Mesendoderm (in vitro differentiated cells): ENCODE measurements at regions not wholly inside any gene's neighbourhood (a gene's known extent, or its start where the extent isn't known, plus 50 kb on each side); places are given as distances from the start of the nearest gene placed in this dataset.

Experiments used
- DNase-seq: peaks from one replicate; pipeline ENCODE4 v3.0.0; 2013
- H2AK5ac ChIP-seq: 2 replicates; pipeline ENCODE4 v1.6.1; 2013; ENCODE audit warnings: low read length, inconsistent platforms
- H2BK120ac ChIP-seq: 2 replicates; pipeline ENCODE4 v1.6.1; 2013; ENCODE audit warnings: low read depth, mild to moderate bottlenecking, low read length, moderate library complexity, mixed read lengths
- H2BK15ac ChIP-seq: replicated peaks from 2 replicates; pipeline ENCODE4 v1.6.1; 2013; ENCODE audit warnings: low read depth, mild to moderate bottlenecking, moderate library complexity
- H2BK5ac ChIP-seq: 2 replicates; pipeline ENCODE4 v1.6.1; 2013; ENCODE audit warnings: low read length, inconsistent platforms
- H3K18ac ChIP-seq: 2 replicates; pipeline ENCODE4 v1.6.1; 2013; ENCODE audit warnings: mild to moderate bottlenecking, low read length, mixed read lengths
- H3K23ac ChIP-seq: one replicate; pipeline ENCODE4 v1.6.1; 2013; ENCODE audit warnings: low read length
- H3K27ac ChIP-seq: 2 replicates; pipeline ENCODE4 v1.5.1; 2013; ENCODE audit warnings: low read depth, mild to moderate bottlenecking, inconsistent platforms, low read length, moderate library complexity
- H3K27me3 ChIP-seq: 2 replicates; pipeline ENCODE4 v1.6.1; 2013; ENCODE audit warnings: low read length, control low read depth, mild to moderate bottlenecking, inconsistent platforms; ENCODE audit not compliant: insufficient read depth, poor library complexity
- H3K36me3 ChIP-seq: 2 replicates; pipeline ENCODE4 v1.6.1; 2013; ENCODE audit warnings: low read length, inconsistent platforms; ENCODE audit not compliant: control insufficient read depth, insufficient read depth
- H3K4ac ChIP-seq: one replicate; pipeline ENCODE4 v1.6.1; 2013; ENCODE audit warnings: low read depth, mild to moderate bottlenecking, low read length, moderate library complexity
- H3K4me1 ChIP-seq: 2 replicates; pipeline ENCODE4 v1.6.1; 2013; ENCODE audit warnings: low read depth, low read length, inconsistent platforms; ENCODE audit not compliant: control insufficient read depth
- H3K4me2 ChIP-seq: 2 replicates; pipeline ENCODE4 v1.6.1; 2013; ENCODE audit warnings: low read length
- H3K4me3 ChIP-seq: 2 replicates; pipeline ENCODE4 v1.5.1; 2013; ENCODE audit warnings: mild to moderate bottlenecking, low read length
- H3K56ac ChIP-seq: one replicate; pipeline ENCODE4 v1.6.1; 2013; ENCODE audit warnings: low read length
- H3K79me1 ChIP-seq: 2 replicates; pipeline ENCODE4 v1.6.1; 2013; ENCODE audit warnings: low read length, inconsistent platforms
- H3K79me2 ChIP-seq: 2 replicates; pipeline ENCODE4 v1.6.1; 2013; ENCODE audit warnings: mild to moderate bottlenecking, low read length; ENCODE audit not compliant: control insufficient read depth, insufficient read depth
- H3K9ac ChIP-seq: 2 replicates; pipeline ENCODE4 v1.6.1; 2013; ENCODE audit warnings: low read length, inconsistent platforms
- H4K5ac ChIP-seq: one replicate; pipeline ENCODE4 v1.6.1; 2013; ENCODE audit warnings: low read length
- H4K8ac ChIP-seq: one replicate; pipeline ENCODE4 v1.6.1; 2013; ENCODE audit warnings: low read depth, mild to moderate bottlenecking, control low read depth, low read length, moderate library complexity
- WGBS: extraction: QIAGEN DNeasy Blood & Tissue Kit; methylation state at CpG from one replicate; pipeline ENCODE4 v1.1.7; 2013; ENCODE audit warnings: low lambda C conversion rate, missing lambda C conversion rate; ENCODE audit not compliant: insufficient coverage; ENCODE audit errors: extremely low coverage; 5-methylcytosine and 5-hydroxymethylcytosine counted together

- H3K27ac ChIP-seq, result no peak overlapping the region
- no peak overlapping the region for H3K18ac ChIP-seq
- no peaks in the 10 kb centered on the region for H3K4me1 ChIP-seq
- no peaks in the 10 kb centered on the region for H3K27me3 ChIP-seq
- no peak for DNase-seq
- H3K79me2 ChIP-seq, result no peaks in the 10 kb centered on the region
- no peak overlapping the region for H4K5ac ChIP-seq
- no peak overlapping the region for H2BK120ac ChIP-seq
- no peak overlapping the region for H2AK5ac ChIP-seq
- H4K8ac ChIP-seq, result no peak overlapping the region
- H3K4me2 ChIP-seq, result no peak overlapping the region
- H3K23ac ChIP-seq, result no peak overlapping the region
- no peak overlapping the region for H2BK15ac ChIP-seq
- no peaks in the 10 kb centered on the region for H3K36me3 ChIP-seq
- no peak overlapping the region for H3K56ac ChIP-seq
- H3K4ac ChIP-seq, result no peak overlapping the region
- no peak overlapping the region for H3K4me3 ChIP-seq
- WGBS, result no CpG with 5 or more reads among the region's 2 CpGs
- no peaks in the 10 kb centered on the region for H3K79me1 ChIP-seq
- H3K9ac ChIP-seq, result no peak overlapping the region
- H2BK5ac ChIP-seq, result no peak overlapping the region
Measured at GRCh38 chr4:152126238-152126637, 365.4 kb upstream of the GATB start.

- Histone ChIP-seq H2AK5ac (no peak overlapping the region), H3K27me3 (no peaks in the 10 kb centered on the region), H3K4me1 (no peaks in the 10 kb centered on the region), H2BK15ac (no peak overlapping the region), H3K4ac (no peak overlapping the region), H2BK5ac (no peak overlapping the region), H3K79me1 (no peaks in the 10 kb centered on the region), H4K8ac (no peak overlapping the region), H3K4me3 (no peak overlapping the region), H3K18ac (no peak overlapping the region), H3K79me2 (no peaks in the 10 kb centered on the region), H3K4me2 (no peak overlapping the region), H4K5ac (no peak overlapping the region), H3K23ac (no peak overlapping the region), H3K27ac (no peak overlapping the region), H3K56ac (no peak overlapping the region), H3K36me3 (no peaks in the 10 kb centered on the region), H2BK120ac (no peak overlapping the region), H3K9ac (no peak overlapping the region)
- WGBS, result no CpG with 5 or more reads among the region's 12 CpGs
- no peak for DNase-seq
Measured at GRCh38 chr4:152118819-152119553, 358.2 kb upstream of the GATB start.

GRCh38 chr4:152117933-152118507 lies 357.2 kb upstream of the GATB start:
- Histone ChIP-seq H3K56ac (no peak overlapping the region), H4K5ac (no peak overlapping the region), H3K79me2 (no peaks in the 10 kb centered on the region), H3K4me3 (no peak overlapping the region), H2BK15ac (no peak overlapping the region), H3K4me2 (no peak overlapping the region), H3K27ac (no peak overlapping the region), H3K4ac (no peak overlapping the region), H4K8ac (no peak overlapping the region), H3K79me1 (no peaks in the 10 kb centered on the region), H3K9ac (no peak overlapping the region), H3K23ac (no peak overlapping the region), H3K18ac (no peak overlapping the region), H2BK5ac (no peak overlapping the region), H3K4me1 (no peaks in the 10 kb centered on the region), H3K36me3 (no peaks in the 10 kb centered on the region), H2AK5ac (no peak overlapping the region), H3K27me3 (no peaks in the 10 kb centered on the region), H2BK120ac (no peak overlapping the region)
- no peak for DNase-seq
- WGBS, result no CpG with 5 or more reads among the region's 8 CpGs

GRCh38 chr4:152117520-152117919 lies 356.7 kb upstream of the GATB start:
- no peak overlapping the region for H3K9ac ChIP-seq
- no peaks in the 10 kb centered on the region for H3K79me2 ChIP-seq
- H3K36me3 ChIP-seq, result no peaks in the 10 kb centered on the region
- no peak for DNase-seq
- H2BK120ac ChIP-seq, result no peak overlapping the region
- H3K18ac ChIP-seq, result no peak overlapping the region
- H2AK5ac ChIP-seq, result no peak overlapping the region
- no peak overlapping the region for H3K4me2 ChIP-seq
- H4K5ac ChIP-seq, result no peak overlapping the region
- H3K56ac ChIP-seq, result no peak overlapping the region
- H3K23ac ChIP-seq, result no peak overlapping the region
- H2BK15ac ChIP-seq, result no peak overlapping the region
- no peaks in the 10 kb centered on the region for H3K27me3 ChIP-seq
- no peak overlapping the region for H3K4me3 ChIP-seq
- no peaks in the 10 kb centered on the region for H3K4me1 ChIP-seq
- no peak overlapping the region for H2BK5ac ChIP-seq
- no peak overlapping the region for H3K27ac ChIP-seq
- H4K8ac ChIP-seq, result no peak overlapping the region
- WGBS, result no CpG with 5 or more reads among the region's 6 CpGs
- H3K79me1 ChIP-seq, result no peaks in the 10 kb centered on the region
- H3K4ac ChIP-seq, result no peak overlapping the region

GRCh38 chr4:152117054-152117453 lies 356.2 kb upstream of the GATB start:
- H3K18ac ChIP-seq, result no peak overlapping the region
- H3K4me1 ChIP-seq, result no peaks in the 10 kb centered on the region
- H3K23ac ChIP-seq, result no peak overlapping the region
- H3K27ac ChIP-seq, result no peak overlapping the region
- no peak overlapping the region for H4K8ac ChIP-seq
- H3K4me3 ChIP-seq, result no peak overlapping the region
- H2BK5ac ChIP-seq, result no peak overlapping the region
- DNase-seq, result no peak
- no peak overlapping the region for H3K9ac ChIP-seq
- no peaks in the 10 kb centered on the region for H3K79me2 ChIP-seq
- H3K4me2 ChIP-seq, result no peak overlapping the region
- H3K79me1 ChIP-seq, result no peaks in the 10 kb centered on the region
- no CpG with 5 or more reads among the region's 3 CpGs for WGBS
- H3K4ac ChIP-seq, result no peak overlapping the region
- no peak overlapping the region for H2AK5ac ChIP-seq
- no peaks in the 10 kb centered on the region for H3K36me3 ChIP-seq
- H2BK120ac ChIP-seq, result no peak overlapping the region
- no peak overlapping the region for H3K56ac ChIP-seq
- H4K5ac ChIP-seq, result no peak overlapping the region
- no peaks in the 10 kb centered on the region for H3K27me3 ChIP-seq
- no peak overlapping the region for H2BK15ac ChIP-seq

- Histone ChIP-seq H2AK5ac (no peak overlapping the region), H3K18ac (no peak overlapping the region), H3K79me2 (no peaks in the 10 kb centered on the region), H3K4me2 (no peak overlapping the region), H2BK5ac (no peak overlapping the region), H3K56ac (no peak overlapping the region), H3K4ac (no peak overlapping the region), H2BK15ac (no peak overlapping the region), H2BK120ac (no peak overlapping the region), H4K8ac (no peak overlapping the region), H3K23ac (no peak overlapping the region), H3K4me3 (no peak overlapping the region), H3K27me3 (no peaks in the 10 kb centered on the region), H3K4me1 (no peaks in the 10 kb centered on the region), H4K5ac (no peak overlapping the region), H3K79me1 (no peaks in the 10 kb centered on the region), H3K36me3 (no peaks in the 10 kb centered on the region), H3K27ac (no peak overlapping the region), H3K9ac (no peak overlapping the region)
- no peak for DNase-seq
- WGBS, result no CpG with 5 or more reads among the region's 8 CpGs
Measured at GRCh38 chr4:152115794-152116193, 355.0 kb upstream of the GATB start.
